Transverse colon (tissue), 4 donors: ENCODE measurements at regions not wholly inside any gene's neighbourhood (a gene's known extent, or its start where the extent isn't known, plus 50 kb on each side); places are given as distances from the start of the nearest gene placed in this dataset.

Experiments
- DNase-seq: peaks from one replicate; pipeline ENCODE4 v3.0.0-alpha.2; 2019
- H3K27ac ChIP-seq, 4 donors: fragments of 200-600 bp; sonication (generic); 2 replicates each; pipeline ENCODE4 v1.5.1; 2016 to 2018; ENCODE audit warnings: inconsistent platforms in 4 of 4
- H3K27me3 ChIP-seq: fragments of 200-600 bp; sonication (generic); 2 replicates; pipeline ENCODE4 v1.5.1; 2017; ENCODE audit warnings: inconsistent platforms
- H3K36me3 ChIP-seq, 4 donors: fragments of 200-600 bp; sonication (generic); 2 replicates each; pipeline ENCODE4 v1.5.1; 2017 to 2019; ENCODE audit warnings: inconsistent platforms in 4 of 4
- H3K4me1 ChIP-seq, 4 donors: fragments of 200-600 bp; sonication (generic); 2 replicates each; pipeline ENCODE4 v1.5.1; 2017 to 2020; ENCODE audit warnings: inconsistent platforms in 4 of 4
- H3K4me3 ChIP-seq, 4 donors: fragments of 200-600 bp; sonication (generic); 1 replicate in 1 of 4; 2 replicates in 3 of 4; pipeline versions ENCODE4 v1.5.1 to v1.6.1; 2017 to 2019; ENCODE audit warnings: inconsistent platforms in 4 of 4
- H3K9me3 ChIP-seq, 2 donors: fragments of 200-600 bp; sonication (generic); 2 replicates each; pipeline ENCODE4 v1.5.1; 2017 to 2019; ENCODE audit warnings: inconsistent platforms in 2 of 2
- EP300 ChIP-seq: sonication (generic); formaldehyde crosslinking; IDR thresholded peaks from one replicate; pipeline ENCODE4 v1.6.1; 2017; ENCODE audit warnings: antibody characterized with exemption, low read depth
- POLR2A ChIP-seq: fragments of 450-650 bp; IDR thresholded peaks from one replicate; pipeline ENCODE4 v1.6.1; 2016; ENCODE audit warnings: antibody characterized with exemption, mild to moderate bottlenecking, moderate library complexity
- POLR2AphosphoS5 ChIP-seq, 3 donors: sonication (generic); formaldehyde crosslinking; IDR thresholded peaks; one replicate each; pipeline ENCODE4 v1.6.1; 2016; ENCODE audit warnings: antibody characterized with exemption in 3 of 3
- WGBS, 2 donors: methylation state at CpG; one replicate each; pipeline ENCODE4 v1.1.5; 2018; ENCODE audit warnings: low coverage in 1 of 2; 5-methylcytosine and 5-hydroxymethylcytosine counted together
- in situ Hi-C, 4 donors: fragments of 200-750 bp; cut with MboI; loops; one replicate each; pipeline versions ENCODE4 v1.15.0 to v1.15.1; 2017; ENCODE audit warnings: low sequenced_read_pairs in 3 of 4, low pct_ligation_motif_present in 1 of 4, low pct_unique_long_range_greater_than_20kb in 1 of 4
- intact Hi-C: fragments of 100-400 bp; cut with DNase I; formaldehyde crosslinking; loops from one replicate; pipeline ENCODE4 v1.15.1; 2023; ENCODE audit warnings: low total_unique reads
- TF ChIP-seq, protein P1 (sequence below), 5 experiments: fragments of 200-600 bp in 3 of 5; fragments of 450-650 bp in 2 of 5; sonication (generic) in 3 of 5; IDR thresholded peaks; 1 replicate in 2 of 5; 2 replicates in 3 of 5; pipeline ENCODE4 v1.5.1; 2016 to 2017; ENCODE audit warnings: antibody characterized with exemption in 5 of 5, inconsistent platforms in 3 of 5, mild to moderate bottlenecking in 2 of 5, moderate library complexity in 1 of 5

DNA sequence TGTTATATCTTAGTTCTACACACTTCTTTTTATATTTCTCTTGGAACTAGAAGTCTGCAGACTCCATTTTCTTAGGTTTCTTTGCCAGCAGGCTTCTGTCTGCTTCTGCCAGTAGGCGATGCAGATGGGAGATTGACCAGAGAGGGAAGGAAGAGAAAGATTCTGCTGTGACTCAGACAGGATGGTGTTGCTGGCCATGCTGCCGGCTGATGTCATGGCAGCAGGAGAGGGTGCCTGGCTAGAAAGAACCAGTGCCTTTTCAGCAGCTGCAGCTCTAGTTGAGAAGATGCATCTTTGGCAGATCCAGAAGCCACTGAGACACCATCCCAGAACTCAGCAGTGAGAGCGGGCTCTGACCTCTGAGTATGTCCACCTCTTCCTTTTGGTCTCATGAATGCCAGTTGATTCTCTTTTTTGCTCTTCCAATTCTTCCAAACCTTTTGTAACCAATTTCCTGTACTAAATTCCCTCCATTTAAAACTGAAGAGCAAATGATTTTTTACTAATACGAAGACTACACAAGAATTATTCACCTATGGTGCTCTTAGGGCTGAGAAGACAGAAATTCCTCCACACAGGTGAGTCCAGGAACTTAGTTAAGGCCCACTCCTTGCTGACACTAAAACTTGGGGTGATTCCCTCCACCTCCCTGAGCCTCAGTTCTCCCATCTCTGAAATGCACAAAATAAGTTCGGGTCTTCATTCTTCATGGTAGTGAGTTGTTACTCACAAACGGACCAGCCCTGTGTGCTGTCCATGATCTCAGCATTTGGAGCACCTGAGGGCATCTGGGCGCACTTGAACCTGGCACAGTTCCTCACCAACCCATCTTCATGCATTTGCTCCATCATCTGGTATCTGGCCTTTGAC, 200.7 kb downstream of the MYCN start:
- no peaks in the 10 kb centered on the region for H3K9me3 ChIP-seq
- intact Hi-C loops, result loop anchor here (5.0 kb wide), 1 partner anchor 906 kb away; no protein-coding TSS in a partner anchor
- TF ChIP-seq POLR2A (no peak), POLR2AphosphoS5 (IDR thresholded peaks at IDR 0.05) (no peak), EP300 (no peak)
- TF ChIP-seq, protein P1, sequence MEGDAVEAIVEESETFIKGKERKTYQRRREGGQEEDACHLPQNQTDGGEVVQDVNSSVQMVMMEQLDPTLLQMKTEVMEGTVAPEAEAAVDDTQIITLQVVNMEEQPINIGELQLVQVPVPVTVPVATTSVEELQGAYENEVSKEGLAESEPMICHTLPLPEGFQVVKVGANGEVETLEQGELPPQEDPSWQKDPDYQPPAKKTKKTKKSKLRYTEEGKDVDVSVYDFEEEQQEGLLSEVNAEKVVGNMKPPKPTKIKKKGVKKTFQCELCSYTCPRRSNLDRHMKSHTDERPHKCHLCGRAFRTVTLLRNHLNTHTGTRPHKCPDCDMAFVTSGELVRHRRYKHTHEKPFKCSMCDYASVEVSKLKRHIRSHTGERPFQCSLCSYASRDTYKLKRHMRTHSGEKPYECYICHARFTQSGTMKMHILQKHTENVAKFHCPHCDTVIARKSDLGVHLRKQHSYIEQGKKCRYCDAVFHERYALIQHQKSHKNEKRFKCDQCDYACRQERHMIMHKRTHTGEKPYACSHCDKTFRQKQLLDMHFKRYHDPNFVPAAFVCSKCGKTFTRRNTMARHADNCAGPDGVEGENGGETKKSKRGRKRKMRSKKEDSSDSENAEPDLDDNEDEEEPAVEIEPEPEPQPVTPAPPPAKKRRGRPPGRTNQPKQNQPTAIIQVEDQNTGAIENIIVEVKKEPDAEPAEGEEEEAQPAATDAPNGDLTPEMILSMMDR (IDR thresholded peaks at IDR 0.05), result no peak
- in situ Hi-C loops, result no loop called here
- H3K27ac ChIP-seq, result no peak overlapping the region
- H3K4me3 ChIP-seq, result no peak overlapping the region
- no peaks in the 10 kb centered on the region for H3K36me3 ChIP-seq
- 83% methylated on average over 4 to 7 of the region's 7 CpGs for whole genome bisulfite sequencing, 2 donors
- H3K27me3 ChIP-seq, result no peaks in the 10 kb centered on the region
- DNase-seq, result no peak
- H3K4me1 ChIP-seq, result peaks cover 0 to 4% (median 0%) of the 10 kb centered on the region in 4 donors

- intact Hi-C loops, result loop anchor here (5.0 kb wide), 1 partner anchor 907 kb away; no protein-coding TSS in a partner anchor
- Histone ChIP-seq H3K4me1 (peaks cover 0 to 4% (median 0%) of the 10 kb centered on the region in 4 donors), H3K9me3 (no peaks in the 10 kb centered on the region), H3K4me3 (no peak overlapping the region), H3K27me3 (no peaks in the 10 kb centered on the region), H3K36me3 (no peaks in the 10 kb centered on the region), H3K27ac (no peak overlapping the region)
- in situ Hi-C loops, result no loop called here
- TF ChIP-seq POLR2A (no peak), EP300 (no peak), POLR2AphosphoS5 (IDR thresholded peaks at IDR 0.05) (no peak)
- TF ChIP-seq, protein P1 (IDR thresholded peaks at IDR 0.05), result no peak
- 63 to 68% methylated on average over 6 to 9 of the region's 9 CpGs for WGBS, 2 donors
- DNase-seq, result no peak
Measured at GRCh38 chr2:16139663-16140615, 199.6 kb downstream of the MYCN start.

DNA sequence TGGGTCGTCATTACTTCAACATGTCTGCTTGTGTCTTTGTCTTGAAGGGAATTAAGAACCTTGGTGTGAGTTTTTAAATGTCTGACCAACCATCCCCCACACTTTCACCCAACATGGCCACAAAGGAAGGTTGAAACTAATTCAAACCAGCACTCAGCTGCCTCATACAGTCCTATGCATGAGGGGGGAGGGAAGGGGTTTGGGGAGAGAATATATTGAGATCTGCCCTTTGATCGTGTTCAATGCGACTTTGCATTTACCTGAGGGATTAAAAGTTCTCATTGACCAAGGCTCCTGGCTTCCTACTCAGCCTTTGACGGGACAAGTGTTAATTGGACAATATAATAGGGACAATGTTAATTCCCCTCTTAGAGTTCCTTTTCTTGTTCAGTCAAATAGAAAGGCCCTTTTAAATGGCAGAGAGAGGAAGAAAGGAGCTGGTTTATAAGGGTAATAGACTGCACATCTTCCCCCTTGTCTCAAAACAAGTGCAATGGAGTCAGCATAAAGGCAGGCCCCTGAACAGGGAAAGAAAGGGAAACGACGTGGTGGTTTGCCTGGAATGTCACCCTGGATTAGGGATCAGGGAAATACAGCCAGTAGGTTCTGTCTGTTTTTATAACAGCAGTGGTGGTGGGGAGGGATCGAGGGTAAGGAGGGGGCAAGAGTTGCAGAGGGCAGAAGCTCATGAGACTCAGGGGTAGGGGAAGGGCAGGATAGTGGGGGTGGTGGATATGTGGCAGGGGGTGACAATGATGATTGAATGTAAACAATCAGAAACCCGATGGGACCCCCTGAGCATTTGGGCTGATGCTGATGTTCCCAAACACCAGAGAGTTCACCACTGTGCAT, 198.7 kb downstream of the MYCN start:
- TF ChIP-seq EP300 (no peak), POLR2A (no peak), POLR2AphosphoS5 (IDR thresholded peaks at IDR 0.05) (no peak)
- TF ChIP-seq, protein P1 (IDR thresholded peaks at IDR 0.05), result no peak
- Histone ChIP-seq H3K36me3 (no peaks in the 10 kb centered on the region), H3K9me3 (no peaks in the 10 kb centered on the region), H3K4me1 (peaks cover 0 to 4% (median 0%) of the 10 kb centered on the region in 4 donors), H3K4me3 (no peak overlapping the region), H3K27me3 (no peaks in the 10 kb centered on the region), H3K27ac (no peak overlapping the region)
- DNase-seq, result no peak
- in situ Hi-C loops, result no loop called here
- intact Hi-C loops, result no loop called here
- 65 to 67% methylated on average over 8 of the region's 8 CpGs for WGBS, 2 donors
